ENCODE measurements at regions not wholly inside any gene's neighbourhood (a gene's known extent, or its start where the extent isn't known, plus 50 kb on each side); places are given as distances from the start of the nearest gene placed in this dataset.

GRCh38 chr5:143572671-143573070 is 169.2 kb upstream of the NR3C1 start:
- CTCF ChIA-PET: interaction anchor here (0.8 to 2.6 kb wide), 9 partner anchors 9 to 252 kb away, joined by 3 to 6 read pairs (median 4); no protein-coding TSS in a partner anchor
- DNase-seq (ENCODE audit: extremely low spot score): no peak
- POLR2A ChIA-PET: no interaction called here
- no peak for TF ChIP-seq CTCF (IDR thresholded peaks at IDR 0.05; ENCODE audit: control extremely low read depth, extremely low read depth, low read depth, missing control alignments)

- CTCF ChIA-PET: interaction anchor here (0.8 to 2.6 kb wide), 7 partner anchors 10 to 253 kb away, joined by 3 to 6 read pairs (median 4); no protein-coding TSS in a partner anchor
- DNase-seq (ENCODE audit: extremely low spot score): no peak
- POLR2A ChIA-PET: no interaction called here
- no peak for TF ChIP-seq CTCF (IDR thresholded peaks at IDR 0.05; ENCODE audit: control extremely low read depth, extremely low read depth, low read depth, missing control alignments)
These were observed 168.4 kb upstream of the NR3C1 start for GRCh38 chr5:143571642-143572624.

GRCh38 chr5:143570989-143571388 is 167.5 kb upstream of the NR3C1 start:
- no peak for DNase-seq (ENCODE audit: extremely low spot score)
- ChIA-PET CTCF (interaction anchor here (1.5 kb wide), 1 partner anchor 13 kb away, joined by 3 read pairs; no protein-coding TSS in a partner anchor), POLR2A (no interaction called here)
- TF ChIP-seq CTCF (IDR thresholded peaks at IDR 0.05; ENCODE audit: control extremely low read depth, extremely low read depth, low read depth, missing control alignments): no peak

GRCh38 chr5:143569722-143570567 is 166.5 kb upstream of the NR3C1 start:
- ChIA-PET CTCF (no interaction called here), POLR2A (no interaction called here)
- DNase-seq (ENCODE audit: extremely low spot score): no peak
- no peak for TF ChIP-seq CTCF (IDR thresholded peaks at IDR 0.05; ENCODE audit: control extremely low read depth, extremely low read depth, low read depth, missing control alignments)

- ChIA-PET POLR2A (no interaction called here), CTCF (no interaction called here)
- no peak for DNase-seq (ENCODE audit: extremely low spot score)
- TF ChIP-seq CTCF (IDR thresholded peaks at IDR 0.05; ENCODE audit: control extremely low read depth, extremely low read depth, low read depth, missing control alignments): no peak
These were observed 165.8 kb upstream of the NR3C1 start for GRCh38 chr5:143569213-143569701.
